ENCODE measurements at regions not wholly inside any gene's neighbourhood (a gene's known extent, or its start where the extent isn't known, plus 50 kb on each side); places are given as distances from the start of the nearest gene placed in this dataset.
A peak's percentile ranks its signal among the peaks of the same experiment; 100 is the strongest.

DNA sequence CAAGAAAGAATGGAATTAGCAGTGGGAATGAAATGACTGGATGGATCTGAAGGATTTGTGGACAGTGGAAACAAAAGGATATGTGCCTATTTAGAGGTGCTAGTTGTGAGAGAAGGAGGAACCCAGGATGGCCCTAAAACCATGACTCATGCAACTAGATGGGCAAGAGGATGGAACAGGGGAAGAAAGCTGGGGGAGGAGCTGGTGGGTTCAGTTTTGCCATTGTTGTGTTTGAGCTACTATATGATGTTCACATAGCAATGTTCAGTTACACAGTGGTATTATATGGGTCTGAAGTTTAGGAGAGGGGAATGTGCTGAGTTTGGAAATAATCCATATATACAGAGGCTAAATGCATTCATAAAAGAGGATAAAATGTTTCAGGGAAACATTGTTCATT, 125.7 kb upstream of the SSTR4 start:
- Histone ChIP-seq H3K9me1 (ENCODE audit: control insufficient read depth, insufficient read depth, low read length) (no peaks in the 10 kb centered on the region), H3K4me2 (ENCODE audit: insufficient read depth, low read length) (peak overlapping the region; percentile 60), H3K79me2 (ENCODE audit: control insufficient read depth, insufficient read depth, low read length) (no peaks in the 10 kb centered on the region), H3K9ac (ENCODE audit: insufficient read depth in 1 of 2, low read depth in 2 of 2, low read length in 2 of 2) (peak overlapping the region in 1 of 2 experiments; percentile 37; a peak in 1 of 4 replicates), H4K20me1 (replicated peaks; ENCODE audit: control insufficient read depth, insufficient read depth, low read length) (no peaks in the 10 kb centered on the region), H3K4me1 (replicated peaks in 1 of 2; ENCODE audit: control insufficient read depth in 2 of 2, insufficient read depth in 2 of 2, low read length in 2 of 2) (peaks cover 0 to 32% of the 10 kb centered on the region in 2 experiments), H2AFZ (ENCODE audit: low read depth, low read length) (peak overlapping the region; percentile 71), H3K4me3 (no peak overlapping the region), H3K27ac (ENCODE audit: extremely low read depth, low read depth, low read length) (peak overlapping the region; percentile 60), H3K27me3 (ENCODE audit: control insufficient read depth in 2 of 2, insufficient read depth in 2 of 2, low read length in 2 of 2) (no peaks in the 10 kb centered on the region), H3K9me3 (replicated peaks; ENCODE audit: control insufficient read depth, insufficient read depth, low read depth, low read length) (peaks cover 3% of the 10 kb centered on the region), H3K36me3 (ENCODE audit: control insufficient read depth, insufficient read depth, low read length) (no peaks in the 10 kb centered on the region)
- ChIA-PET POLR2A (interaction anchor here (0.5 to 1.1 kb wide), 3 partner anchors 12 to 460 kb away, joined by 3 to 5 read pairs (median 3); no protein-coding TSS in a partner anchor), CTCF (ENCODE audit: low intra/inter-chr PET ratio) (no interaction called here)
- DNase-seq (ENCODE audit: extremely low read depth in 1 of 4, low spot score in 3 of 4) (peak; percentile 27 to 58 (median 42)), ATAC-seq (peak; percentile 71), FAIRE-seq (peak; percentile 64)
- intact Hi-C loops (cut with micrococcal nuclease) (no loop called here), in situ Hi-C loops (cut with MboI) (no loop called here)
- no TSS peak for BruUV-seq (replicated peaks)
- TF ChIP-seq, protein P1, sequence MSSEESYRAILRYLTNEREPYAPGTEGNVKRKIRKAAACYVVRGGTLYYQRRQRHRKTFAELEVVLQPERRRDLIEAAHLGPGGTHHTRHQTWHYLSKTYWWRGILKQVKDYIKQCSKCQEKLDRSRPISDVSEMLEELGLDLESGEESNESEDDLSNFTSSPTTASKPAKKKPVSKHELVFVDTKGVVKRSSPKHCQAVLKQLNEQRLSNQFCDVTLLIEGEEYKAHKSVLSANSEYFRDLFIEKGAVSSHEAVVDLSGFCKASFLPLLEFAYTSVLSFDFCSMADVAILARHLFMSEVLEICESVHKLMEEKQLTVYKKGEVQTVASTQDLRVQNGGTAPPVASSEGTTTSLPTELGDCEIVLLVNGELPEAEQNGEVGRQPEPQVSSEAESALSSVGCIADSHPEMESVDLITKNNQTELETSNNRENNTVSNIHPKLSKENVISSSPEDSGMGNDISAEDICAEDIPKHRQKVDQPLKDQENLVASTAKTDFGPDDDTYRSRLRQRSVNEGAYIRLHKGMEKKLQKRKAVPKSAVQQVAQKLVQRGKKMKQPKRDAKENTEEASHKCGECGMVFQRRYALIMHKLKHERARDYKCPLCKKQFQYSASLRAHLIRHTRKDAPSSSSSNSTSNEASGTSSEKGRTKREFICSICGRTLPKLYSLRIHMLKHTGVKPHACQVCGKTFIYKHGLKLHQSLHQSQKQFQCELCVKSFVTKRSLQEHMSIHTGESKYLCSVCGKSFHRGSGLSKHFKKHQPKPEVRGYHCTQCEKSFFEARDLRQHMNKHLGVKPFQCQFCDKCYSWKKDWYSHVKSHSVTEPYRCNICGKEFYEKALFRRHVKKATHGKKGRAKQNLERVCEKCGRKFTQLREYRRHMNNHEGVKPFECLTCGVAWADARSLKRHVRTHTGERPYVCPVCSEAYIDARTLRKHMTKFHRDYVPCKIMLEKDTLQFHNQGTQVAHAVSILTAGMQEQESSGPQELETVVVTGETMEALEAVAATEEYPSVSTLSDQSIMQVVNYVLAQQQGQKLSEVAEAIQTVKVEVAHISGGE (CRISPR knock-in tag; IDR thresholded peaks at IDR 0.05), result 0 out of 6 replicates have a peak, but pooled peaks of 1 of the 3 experiments have one; percentile 23
- TF ChIP-seq NFE2 (IDR thresholded peaks at IDR 0.05; ENCODE audit: low read depth), result peak; percentile 36
- peak; percentile 77 for TF ChIP-seq JUND (IDR thresholded peaks at IDR 0.05; ENCODE audit: borderline replicate concordance, low read depth, low read length)
- TF ChIP-seq JUND (tag; IDR thresholded peaks at IDR 0.05; ENCODE audit: borderline replicate concordance, low read depth, low read length), result peak; percentile 51; the same call in 1 of the 3 replicates
- TF ChIP-seq LEF1 (IDR thresholded peaks at IDR 0.05), result 0 out of 2 replicates have a peak, but pooled peaks have one; percentile 4
- TF ChIP-seq BACH1 (tag; IDR thresholded peaks at IDR 0.05), result peak; percentile 53; the same call in 1 of the 2 replicates
- TF ChIP-seq, protein P2, sequence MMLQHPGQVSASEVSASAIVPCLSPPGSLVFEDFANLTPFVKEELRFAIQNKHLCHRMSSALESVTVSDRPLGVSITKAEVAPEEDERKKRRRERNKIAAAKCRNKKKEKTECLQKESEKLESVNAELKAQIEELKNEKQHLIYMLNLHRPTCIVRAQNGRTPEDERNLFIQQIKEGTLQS (IDR thresholded peaks at IDR 0.05), result peak; percentile 75
- TF ChIP-seq, protein P2 (CRISPR knock-in tag; conservative IDR thresholded peaks at IDR 0.05), result no peak
- 0 out of 2 replicates have a peak, but pooled peaks have one; percentile 27 for TF ChIP-seq SMARCC2 (IDR thresholded peaks at IDR 0.05; ENCODE audit: low read depth)
- TF ChIP-seq POLR2AphosphoS2 (IDR thresholded peaks at IDR 0.05; ENCODE audit: low read length), result no peak
- TF ChIP-seq PTTG1 (tag; IDR thresholded peaks at IDR 0.05; ENCODE audit: low read depth), result no peak
- TF ChIP-seq FOSL1 (tag; conservative IDR thresholded peaks at IDR 0.05), result peak; percentile 59
- TF ChIP-seq CEBPG (CRISPR knock-in tag; IDR thresholded peaks at IDR 0.05), result no peak
- no peak for TF ChIP-seq CEBPG (tag; conservative IDR thresholded peaks at IDR 0.05 in 1 of 2, IDR thresholded peaks at IDR 0.05 in 1 of 2)
- TF ChIP-seq EHMT2 (IDR thresholded peaks at IDR 0.05), result peak; percentile 36; the same call in 1 of the 2 replicates
- TF ChIP-seq, protein P3, sequence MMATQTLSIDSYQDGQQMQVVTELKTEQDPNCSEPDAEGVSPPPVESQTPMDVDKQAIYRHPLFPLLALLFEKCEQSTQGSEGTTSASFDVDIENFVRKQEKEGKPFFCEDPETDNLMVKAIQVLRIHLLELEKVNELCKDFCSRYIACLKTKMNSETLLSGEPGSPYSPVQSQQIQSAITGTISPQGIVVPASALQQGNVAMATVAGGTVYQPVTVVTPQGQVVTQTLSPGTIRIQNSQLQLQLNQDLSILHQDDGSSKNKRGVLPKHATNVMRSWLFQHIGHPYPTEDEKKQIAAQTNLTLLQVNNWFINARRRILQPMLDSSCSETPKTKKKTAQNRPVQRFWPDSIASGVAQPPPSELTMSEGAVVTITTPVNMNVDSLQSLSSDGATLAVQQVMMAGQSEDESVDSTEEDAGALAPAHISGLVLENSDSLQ (IDR thresholded peaks at IDR 0.05), result 0 out of 2 replicates have a peak, but pooled peaks have one; percentile 2
- TF ChIP-seq, protein P4, sequence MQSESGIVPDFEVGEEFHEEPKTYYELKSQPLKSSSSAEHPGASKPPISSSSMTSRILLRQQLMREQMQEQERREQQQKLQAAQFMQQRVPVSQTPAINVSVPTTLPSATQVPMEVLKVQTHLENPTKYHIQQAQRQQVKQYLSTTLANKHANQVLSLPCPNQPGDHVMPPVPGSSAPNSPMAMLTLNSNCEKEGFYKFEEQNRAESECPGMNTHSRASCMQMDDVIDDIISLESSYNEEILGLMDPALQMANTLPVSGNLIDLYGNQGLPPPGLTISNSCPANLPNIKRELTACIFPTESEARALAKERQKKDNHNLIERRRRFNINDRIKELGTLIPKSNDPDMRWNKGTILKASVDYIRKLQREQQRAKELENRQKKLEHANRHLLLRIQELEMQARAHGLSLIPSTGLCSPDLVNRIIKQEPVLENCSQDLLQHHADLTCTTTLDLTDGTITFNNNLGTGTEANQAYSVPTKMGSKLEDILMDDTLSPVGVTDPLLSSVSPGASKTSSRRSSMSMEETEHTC (IDR thresholded peaks at IDR 0.05), result no peak

Measured in K562 (cell line).